WERI-Rb-1 (cell line): ENCODE measurements at regions not wholly inside any gene's neighbourhood (a gene's known extent, or its start where the extent isn't known, plus 50 kb on each side); places are given as distances from the start of the nearest gene placed in this dataset.

ENCODE experiments used
- DNase-seq: peaks from one replicate; pipeline ENCODE4 v3.0.0-alpha.2; 2020
- H3K27ac ChIP-seq: fragments of 250-450 bp; sonication (Bioruptor Pico); 2 replicates; pipeline ENCODE4 v1.5.1; 2020; ENCODE audit warnings: mild to moderate bottlenecking, moderate library complexity
- H3K27me3 ChIP-seq: fragments of 250-450 bp; sonication (Bioruptor Pico); 2 replicates; pipeline ENCODE4 v1.5.1; 2021; ENCODE audit warnings: mild to moderate bottlenecking, low read depth, moderate library complexity; ENCODE audit not compliant: insufficient read depth, severe bottlenecking
- H3K36me3 ChIP-seq: fragments of 250-450 bp; sonication (Bioruptor Pico); 2 replicates; pipeline ENCODE4 v1.5.1; 2020; ENCODE audit warnings: mild to moderate bottlenecking, moderate library complexity
- H3K4me3 ChIP-seq: 2 replicates; pipeline ENCODE4 v1.5.1; 2011; ENCODE audit warnings: low read depth, mild to moderate bottlenecking, control low read depth, low read length
- H3K9me3 ChIP-seq: fragments of 250-450 bp; sonication (Bioruptor Pico); 2 replicates; pipeline ENCODE4 v1.5.1; 2021; ENCODE audit warnings: mild to moderate bottlenecking, moderate library complexity; ENCODE audit not compliant: severe bottlenecking
- CTCF ChIP-seq: IDR thresholded peaks from 2 replicates; pipeline ENCODE4 v1.5.1; 2011; ENCODE audit warnings: low read depth, mild to moderate bottlenecking, control low read depth, inconsistent platforms, low read length

DNA sequence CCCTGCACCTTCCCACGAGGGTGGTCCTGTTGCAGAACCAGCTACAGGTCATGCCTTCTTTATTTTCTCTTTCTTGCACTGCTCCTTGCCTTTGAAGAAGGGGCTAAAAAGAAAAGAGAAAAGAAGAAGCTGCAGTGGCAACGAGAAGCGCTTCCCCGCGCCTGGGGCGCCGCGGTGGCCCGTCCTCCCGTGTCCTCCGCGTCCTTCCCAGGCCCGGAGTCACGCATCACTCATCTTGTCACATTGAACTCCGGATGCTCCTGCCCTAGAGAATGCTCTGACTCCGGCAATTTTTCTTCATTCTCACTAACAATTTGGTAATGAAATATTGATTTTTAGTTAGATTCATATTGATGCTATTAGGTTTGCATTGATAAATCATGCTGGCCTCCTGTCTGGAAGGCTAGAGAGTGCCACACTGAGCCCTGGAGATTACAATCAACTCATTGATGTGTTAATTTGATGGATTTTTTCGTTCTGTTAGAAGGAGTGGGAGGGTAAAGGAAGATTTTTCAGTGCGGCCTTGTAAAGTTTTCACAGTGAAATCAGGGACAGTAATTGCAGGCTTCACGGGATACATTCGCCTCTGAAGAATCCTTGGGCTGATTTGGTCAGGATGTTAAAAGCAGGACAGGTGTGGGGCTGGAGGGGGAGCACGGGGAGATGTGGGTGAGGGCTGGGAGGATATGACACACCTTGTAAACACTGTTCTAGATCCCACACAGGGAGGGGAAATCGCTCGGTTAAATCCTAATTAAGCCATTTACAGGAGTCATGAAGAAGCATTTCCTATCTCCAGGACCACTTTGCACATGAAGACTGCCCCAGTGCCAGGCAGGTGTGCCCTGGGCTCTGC is 349.3 kb downstream of the ZNF516 start:
- DNase-seq: no peak
- Histone ChIP-seq H3K27ac (no peak overlapping the region), H3K9me3 (no peaks in the 10 kb centered on the region), H3K27me3 (no peaks in the 10 kb centered on the region), H3K4me3 (no peak overlapping the region), H3K36me3 (no peaks in the 10 kb centered on the region)
- no peak for TF ChIP-seq CTCF

- Histone ChIP-seq H3K27ac (no peak overlapping the region), H3K9me3 (no peaks in the 10 kb centered on the region), H3K27me3 (no peaks in the 10 kb centered on the region), H3K4me3 (no peak overlapping the region), H3K36me3 (no peaks in the 10 kb centered on the region)
- no peak for TF ChIP-seq CTCF
- no peak for DNase-seq
Measured at GRCh38 chr18:76144844-76145243, 350.2 kb downstream of the ZNF516 start.

GRCh38 chr18:76142611-76143010 is 352.4 kb downstream of the ZNF516 start:
- Histone ChIP-seq H3K4me3 (no peak overlapping the region), H3K27me3 (no peaks in the 10 kb centered on the region), H3K9me3 (no peaks in the 10 kb centered on the region), H3K27ac (no peak overlapping the region), H3K36me3 (no peaks in the 10 kb centered on the region)
- TF ChIP-seq CTCF: no peak
- DNase-seq: no peak

GRCh38 chr18:76139844-76140243 is 355.2 kb downstream of the ZNF516 start:
- H3K4me3 ChIP-seq: no peak overlapping the region
- H3K36me3 ChIP-seq: no peaks in the 10 kb centered on the region
- peaks cover 3% of the 10 kb centered on the region for H3K9me3 ChIP-seq
- no peak for DNase-seq
- no peak overlapping the region for H3K27ac ChIP-seq
- no peaks in the 10 kb centered on the region for H3K27me3 ChIP-seq
- TF ChIP-seq CTCF: no peak

- TF ChIP-seq CTCF: no peak
- Histone ChIP-seq H3K9me3 (peaks cover 3% of the 10 kb centered on the region), H3K36me3 (no peaks in the 10 kb centered on the region), H3K27ac (no peak overlapping the region), H3K27me3 (no peaks in the 10 kb centered on the region), H3K4me3 (no peak overlapping the region)
- DNase-seq: no peak
Measured at GRCh38 chr18:76137216-76137615, 357.8 kb downstream of the ZNF516 start.

GRCh38 chr18:76136701-76137100 is 358.3 kb downstream of the ZNF516 start:
- TF ChIP-seq CTCF: no peak
- peaks cover 3% of the 10 kb centered on the region for H3K9me3 ChIP-seq
- no peak overlapping the region for H3K27ac ChIP-seq
- no peaks in the 10 kb centered on the region for H3K36me3 ChIP-seq
- H3K27me3 ChIP-seq: no peaks in the 10 kb centered on the region
- no peak overlapping the region for H3K4me3 ChIP-seq
- no peak for DNase-seq
